Forelimb muscle (tissue), 1 donor: ENCODE measurements at regions not wholly inside any gene's neighbourhood (a gene's known extent, or its start where the extent isn't known, plus 50 kb on each side); places are given as distances from the start of the nearest gene placed in this dataset.

Experiments
- DNase-seq: peaks from one replicate; pipeline ENCODE4 v3.0.0-alpha.2; 2013; ENCODE audit warnings: low read depth

DNA sequence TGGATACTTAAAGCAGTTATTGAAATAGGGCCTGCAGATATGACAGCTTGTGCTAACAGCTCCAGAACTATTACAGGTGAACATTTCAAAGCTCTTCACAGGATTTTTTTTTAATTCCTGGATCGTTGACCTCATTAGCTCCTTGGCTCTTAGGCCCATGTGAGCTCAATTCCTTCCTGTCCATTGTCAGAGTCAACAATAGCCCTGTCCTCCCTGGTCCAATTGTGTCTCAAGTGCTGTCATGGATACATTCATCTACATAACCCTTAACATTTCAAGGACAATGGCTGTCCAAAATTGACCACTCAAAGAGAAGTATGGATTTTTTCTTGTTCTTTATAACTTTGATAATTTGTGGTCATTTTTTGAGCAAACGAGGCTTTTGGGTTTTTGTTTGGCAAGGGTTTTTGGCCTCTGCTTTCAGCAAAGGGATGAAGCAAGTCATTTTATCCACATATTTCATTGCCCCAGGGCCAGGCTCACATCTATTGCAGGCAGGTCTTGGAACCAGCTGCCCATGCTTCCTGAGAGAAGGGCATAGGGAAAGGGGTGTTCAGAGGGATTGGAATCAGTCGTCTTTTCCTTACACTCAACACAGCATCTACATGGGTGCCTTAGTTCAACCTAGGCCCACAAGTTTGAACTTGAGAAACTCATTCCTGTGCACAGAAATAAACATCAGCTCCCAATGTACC lies 282.1 kb downstream of the TPBG start:
- DNase-seq: no peak

DNA sequence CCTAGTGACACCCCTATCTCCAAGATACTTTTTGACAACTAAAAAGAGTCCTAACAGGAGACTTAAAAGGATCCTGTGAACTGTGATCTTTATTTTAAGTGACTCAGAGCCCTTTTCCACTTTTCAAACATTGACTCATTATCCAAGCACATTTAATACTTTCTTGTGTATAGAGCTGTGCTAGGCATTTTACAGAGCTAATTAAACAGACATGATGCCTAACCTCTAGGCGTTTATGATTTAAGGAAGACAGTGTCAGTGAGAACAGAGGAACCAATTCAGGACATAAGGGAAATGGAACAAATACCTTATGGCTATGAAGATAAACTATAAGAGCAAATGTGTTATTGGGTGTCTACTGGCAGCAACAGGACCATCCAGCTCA lies 282.6 kb downstream of the TPBG start:
- DNase-seq: no peak

DNA sequence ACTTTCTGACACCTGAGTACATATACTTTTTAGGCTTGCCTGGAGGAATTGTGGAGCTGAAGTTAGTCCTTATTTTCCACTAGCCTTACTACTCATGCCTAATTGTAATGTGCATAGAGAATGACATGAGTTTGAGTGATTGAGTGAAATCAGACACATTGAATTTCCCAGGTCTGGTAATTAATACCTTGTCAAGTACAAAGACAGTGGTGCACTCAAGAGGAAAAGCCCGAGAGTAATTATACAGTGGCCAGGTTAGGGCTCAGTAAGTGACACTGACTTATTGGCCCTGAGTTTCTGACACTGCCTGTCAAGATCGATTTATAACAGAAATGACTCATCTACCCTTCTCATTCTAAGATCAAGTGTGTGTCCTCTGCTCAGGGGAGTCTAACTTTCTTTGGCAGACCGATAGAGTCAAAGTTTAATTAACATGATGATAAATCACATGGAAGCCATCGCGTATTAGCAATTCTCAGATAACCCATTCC lies 288.3 kb downstream of the TPBG start:
- DNase-seq: no peak

DNA sequence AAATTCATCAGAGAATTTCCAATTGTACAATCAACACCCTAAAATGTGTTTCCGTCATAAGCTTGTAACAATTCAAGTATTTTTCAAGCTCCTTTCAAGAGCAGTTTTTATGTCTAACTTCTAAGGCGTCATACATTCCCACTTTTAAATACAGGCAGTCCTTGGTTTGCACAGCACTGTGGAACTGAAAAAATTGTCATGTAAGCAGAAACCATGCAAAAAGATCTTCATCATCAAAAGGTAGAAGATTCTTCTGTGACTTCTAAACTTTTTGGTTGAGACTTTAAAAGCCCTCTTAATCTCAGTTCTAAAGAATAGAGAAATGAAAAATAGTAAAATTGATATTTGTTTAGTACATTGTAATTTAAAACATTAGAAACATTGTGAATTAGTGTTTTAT lies 315.6 kb downstream of the TPBG start:
- no peak for DNase-seq

DNA sequence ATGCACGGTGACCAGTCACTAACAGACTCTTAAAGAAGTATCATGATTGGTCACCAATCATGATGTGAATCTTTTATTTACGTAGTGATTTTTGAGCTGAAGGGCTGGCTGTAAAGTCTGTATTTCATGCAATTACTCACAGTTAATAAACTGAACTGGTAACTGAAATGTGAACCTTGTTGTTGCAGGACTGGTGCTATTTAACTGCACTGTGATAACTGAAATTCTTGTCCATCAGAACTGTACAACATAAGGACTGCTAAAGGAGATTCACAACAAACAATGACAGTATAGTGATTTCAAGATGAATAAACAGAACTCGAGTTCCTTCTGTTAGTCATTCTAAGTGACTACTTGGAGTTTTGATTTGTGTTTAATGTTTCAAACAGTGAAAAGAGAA lies 316.6 kb downstream of the TPBG start:
- no peak for DNase-seq

DNA sequence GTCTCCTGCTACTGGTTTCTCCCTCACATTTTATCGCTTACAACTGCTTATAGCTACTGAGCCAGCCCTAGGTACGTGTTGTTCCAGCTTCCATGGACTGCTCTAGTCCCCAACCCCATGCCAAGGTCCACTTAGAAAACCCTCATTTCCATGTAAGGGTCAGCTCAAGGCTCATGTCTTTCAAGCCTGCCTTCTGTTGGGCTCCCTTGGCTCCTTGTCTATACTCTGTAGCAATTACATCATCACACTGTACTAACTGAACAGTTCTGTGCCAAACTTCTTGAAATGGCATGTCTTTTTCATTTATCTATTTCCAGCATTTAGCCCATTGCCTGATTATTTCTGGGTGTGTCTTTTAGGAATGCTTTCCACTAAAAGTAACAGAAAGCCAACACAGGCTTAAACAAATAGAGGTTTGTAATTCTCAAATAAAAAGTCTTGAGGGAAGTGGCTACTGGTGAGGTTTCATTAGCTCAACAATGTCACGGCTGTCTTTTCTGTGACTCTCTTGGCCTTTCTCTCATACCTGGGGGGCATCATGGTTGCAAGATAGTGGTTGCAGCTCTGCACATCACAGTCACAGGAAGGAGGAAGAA lies 317.6 kb downstream of the TPBG start:
- no peak for DNase-seq

DNA sequence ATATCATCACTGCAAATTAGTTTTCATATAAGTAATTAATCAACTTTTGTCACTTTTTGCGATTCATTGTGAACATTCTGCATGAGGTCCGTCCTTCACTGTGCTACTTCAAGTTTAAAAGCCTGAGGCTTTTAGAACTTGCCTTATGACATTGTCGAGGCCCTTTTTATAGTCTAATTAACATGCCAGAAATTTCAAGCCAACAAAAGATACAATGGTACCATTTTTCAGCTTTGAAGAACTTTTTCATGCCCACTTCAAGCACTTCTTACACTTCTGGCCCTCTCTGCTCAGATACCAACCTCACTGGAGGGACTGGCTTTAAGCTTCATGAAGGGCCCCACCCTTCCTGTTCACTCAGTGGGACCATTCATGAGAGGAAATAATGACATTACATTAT lies 323.1 kb downstream of the TPBG start:
- DNase-seq: no peak

DNA sequence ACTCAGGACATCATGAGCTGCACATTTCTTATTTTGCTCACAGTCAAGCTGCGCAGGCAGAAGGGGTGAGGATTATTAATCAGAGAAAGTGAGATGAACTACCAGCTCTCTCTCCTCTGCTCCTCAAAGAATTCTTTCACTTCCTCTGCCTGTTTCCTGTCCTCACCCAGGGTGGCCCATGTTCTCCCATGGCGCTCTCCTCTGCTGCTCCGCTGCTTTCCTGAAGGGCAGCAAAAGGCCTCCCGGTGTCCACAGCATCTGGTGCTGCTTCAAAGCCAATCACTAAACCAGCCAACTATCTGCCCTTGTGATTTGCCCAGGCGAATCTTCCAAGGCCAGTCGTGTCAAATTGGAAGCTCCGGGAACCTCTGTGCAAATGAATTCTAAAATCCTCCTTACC lies 324.2 kb downstream of the TPBG start:
- no peak for DNase-seq

DNA sequence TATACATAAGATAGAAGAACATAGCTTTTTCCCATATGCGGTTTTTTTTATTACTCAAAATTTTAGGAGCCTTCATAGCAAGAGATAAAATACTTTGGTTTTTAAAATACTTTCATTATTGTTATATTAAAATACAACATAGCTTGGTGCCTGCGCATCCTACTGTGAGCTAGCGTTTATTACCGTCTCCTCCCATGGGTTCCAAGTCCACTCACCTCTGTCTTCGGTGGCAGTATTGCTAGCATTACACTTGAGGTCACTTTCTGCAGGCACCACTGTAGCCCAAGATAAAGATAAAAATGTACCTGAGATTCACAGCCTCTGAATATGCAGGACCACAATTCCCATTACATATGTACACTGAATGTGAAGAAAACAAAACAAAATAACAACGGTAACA lies 326.7 kb downstream of the TPBG start:
- DNase-seq: no peak

DNA sequence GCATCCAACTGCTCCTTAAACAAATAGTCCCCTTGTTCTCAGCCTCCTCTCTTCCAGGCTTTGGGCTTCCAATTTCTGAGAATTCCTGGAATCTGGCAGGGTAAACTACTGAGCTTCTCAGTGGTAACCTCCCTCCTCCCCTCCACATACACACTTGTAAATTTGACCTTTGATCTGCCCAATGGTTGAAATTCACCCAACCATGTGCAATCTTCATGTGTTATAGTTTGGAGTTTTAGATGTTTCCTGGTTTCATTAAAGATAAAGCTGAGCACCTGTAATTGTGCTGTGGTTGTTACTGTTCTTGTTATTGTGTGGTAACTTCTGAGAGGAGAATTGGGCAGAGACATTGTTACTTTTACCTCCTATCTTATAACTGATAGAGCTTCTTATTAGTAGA lies 328.4 kb downstream of the TPBG start:
- no peak for DNase-seq

DNA sequence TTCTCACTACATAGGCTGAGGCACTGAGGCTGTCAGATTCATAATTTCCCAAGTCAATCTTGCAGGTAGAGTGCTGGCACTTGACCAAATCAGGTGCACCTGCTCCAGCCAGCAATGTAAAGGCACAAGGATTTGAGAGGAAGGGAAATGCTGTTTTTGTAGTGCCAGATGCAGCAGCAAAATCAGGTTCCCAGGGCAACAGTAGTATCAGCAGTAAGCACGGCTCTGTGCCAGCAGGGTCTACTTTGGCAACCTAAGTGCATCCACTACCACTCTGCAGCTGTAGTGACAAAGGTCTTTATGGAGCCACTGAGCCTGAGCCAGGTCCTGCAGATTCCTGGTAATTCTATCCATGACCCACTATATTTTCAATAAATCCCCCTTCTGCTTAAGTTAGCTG lies 329.5 kb downstream of the TPBG start:
- no peak for DNase-seq

DNA sequence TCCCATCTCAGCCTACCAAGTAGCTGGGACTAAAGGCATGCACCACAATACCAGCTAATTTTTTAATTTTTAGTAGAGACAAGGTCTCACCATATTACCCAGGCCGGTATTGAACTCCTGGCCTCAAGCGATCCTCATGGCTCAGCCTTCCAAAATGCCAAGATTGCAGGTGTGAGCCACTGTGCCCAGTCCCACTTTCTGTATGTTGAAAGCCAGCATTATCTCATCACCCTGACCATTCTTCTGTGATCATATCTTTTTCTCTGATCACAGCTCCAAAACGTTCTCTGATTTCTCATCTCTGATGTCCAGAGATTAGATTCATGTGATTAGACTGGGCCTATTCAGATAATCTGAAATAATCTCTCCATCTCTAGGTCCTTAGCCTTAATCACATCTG lies 337.7 kb downstream of the TPBG start:
- no peak for DNase-seq

DNA sequence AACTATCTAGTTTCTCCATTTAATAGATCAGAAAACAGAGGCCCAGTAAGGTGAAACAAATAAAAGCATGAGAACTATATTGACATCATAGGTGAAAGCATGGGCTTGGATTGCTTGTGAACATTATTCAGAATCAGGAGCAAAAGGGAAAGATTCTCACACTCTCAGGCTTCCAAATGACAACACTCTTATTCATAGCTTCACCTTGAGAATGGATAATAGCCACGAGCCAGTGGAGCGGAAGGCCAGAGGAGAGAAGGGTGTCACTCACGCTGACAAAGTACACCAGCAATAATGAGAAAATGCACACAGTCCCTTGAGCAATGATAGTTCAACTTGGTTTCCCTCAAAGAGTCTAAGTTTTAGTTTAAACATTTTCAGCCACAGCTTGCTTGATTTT lies 339.0 kb downstream of the TPBG start:
- no peak for DNase-seq

DNA sequence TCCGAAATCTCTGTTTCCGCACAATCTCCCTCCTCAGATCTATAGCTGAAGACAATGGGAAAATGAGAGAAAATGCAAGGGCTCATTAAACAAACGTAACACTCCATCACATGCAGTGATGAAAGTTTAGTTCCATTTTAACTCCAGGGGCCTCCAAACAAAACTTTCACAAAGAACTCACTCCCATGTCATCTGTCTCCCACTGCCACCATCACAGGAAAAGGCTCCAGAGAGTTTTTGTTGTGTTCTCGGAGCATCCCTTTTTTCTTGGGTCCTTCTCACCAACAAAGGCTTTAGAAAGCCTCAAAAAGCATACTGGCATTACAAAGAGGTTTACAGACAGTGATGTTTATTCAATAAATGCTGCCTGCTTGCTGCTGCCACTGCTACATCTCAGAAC lies 339.6 kb downstream of the TPBG start:
- no peak for DNase-seq

DNA sequence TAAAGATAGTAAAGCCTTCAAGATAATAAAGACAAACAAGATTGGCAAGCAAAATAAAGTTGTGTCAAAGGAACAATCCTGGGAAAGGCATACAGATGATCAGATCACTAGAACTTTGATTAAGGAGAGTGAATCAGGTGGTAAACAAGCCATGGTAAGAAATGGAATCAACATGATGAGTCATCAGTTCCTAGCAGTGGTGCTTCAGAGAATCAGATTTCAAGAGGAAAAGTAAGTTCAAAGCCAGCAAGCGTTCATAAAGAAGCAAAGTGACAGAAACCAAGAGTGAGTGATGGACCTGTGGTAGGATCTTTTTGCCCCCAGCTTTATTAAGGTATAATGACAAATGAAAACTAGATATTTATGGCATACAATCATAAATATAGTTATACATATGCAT lies 340.4 kb downstream of the TPBG start:
- no peak for DNase-seq

DNA sequence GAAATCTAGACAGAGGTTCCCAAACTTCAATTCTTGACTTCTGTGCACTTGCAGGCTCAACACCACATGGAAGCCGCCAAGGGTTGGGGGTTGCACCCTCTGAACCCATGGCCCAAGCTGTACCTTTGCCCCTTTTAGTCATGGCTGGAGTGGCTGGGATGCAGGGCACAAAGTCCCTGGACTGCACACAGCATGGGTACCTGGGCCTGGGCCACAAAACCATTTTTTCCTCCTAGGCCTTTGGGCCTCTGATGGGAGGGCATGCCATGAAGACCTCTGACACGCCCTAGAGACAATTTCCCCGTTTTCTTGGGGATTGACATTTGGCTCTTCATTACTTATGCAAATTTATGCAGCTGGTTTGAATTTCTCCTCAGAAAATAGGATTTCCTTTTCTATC lies 342.0 kb downstream of the TPBG start:
- no peak for DNase-seq

DNA sequence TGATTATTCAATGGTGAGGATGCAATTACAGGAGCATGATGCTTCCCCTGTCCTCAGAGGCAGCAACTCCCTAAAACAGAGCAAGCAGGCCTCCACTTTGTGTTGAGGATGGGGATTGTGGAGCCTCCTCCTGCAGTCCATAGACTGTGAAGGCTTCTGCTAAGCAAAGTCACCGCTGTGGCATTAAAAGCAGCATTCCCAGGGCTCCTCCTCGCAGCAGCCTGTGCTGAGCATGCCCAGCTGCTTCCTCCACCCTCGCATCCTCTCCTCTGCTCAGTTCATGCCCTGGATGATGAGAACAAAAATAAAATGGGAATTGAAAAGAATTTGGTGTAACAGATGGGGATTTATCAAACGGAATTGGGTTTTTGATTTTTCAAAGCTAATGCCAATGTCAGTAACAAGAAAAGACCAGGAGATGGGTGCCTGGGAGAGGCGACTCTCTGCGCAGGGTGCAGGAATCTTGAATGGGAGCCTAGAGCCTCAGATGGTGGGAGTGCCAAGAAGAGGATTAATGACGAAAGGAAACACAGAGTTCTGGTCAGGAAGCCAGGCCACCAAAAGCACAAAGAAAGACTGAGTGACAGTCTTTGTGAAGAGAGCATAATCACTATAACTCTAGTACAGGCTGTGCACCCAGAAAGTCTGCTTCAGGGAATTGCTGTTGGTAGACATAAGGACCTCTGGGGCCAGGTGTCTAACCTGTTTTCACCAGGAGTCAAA lies 347.6 kb downstream of the TPBG start:
- no peak for DNase-seq

DNA sequence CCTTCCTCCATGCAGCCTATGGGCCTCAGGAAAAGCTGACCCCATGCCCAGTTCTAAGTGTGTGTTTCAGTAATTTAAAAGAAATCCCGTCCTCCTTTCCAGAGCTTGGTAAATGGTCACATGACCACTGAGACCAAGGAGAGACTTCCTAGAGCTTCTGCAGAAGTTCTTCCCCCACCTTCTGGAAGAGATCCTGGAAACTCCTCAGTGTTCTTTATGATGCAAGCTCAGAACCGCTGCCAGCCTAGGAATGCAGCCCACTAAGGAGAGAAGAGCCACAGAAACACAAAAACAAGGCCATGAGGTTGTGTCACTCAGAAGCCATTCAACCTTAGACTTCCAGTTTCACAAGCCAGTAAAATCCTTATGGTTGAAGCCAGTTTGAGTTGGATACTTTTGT lies 348.4 kb downstream of the TPBG start:
- DNase-seq: peak; percentile 6

DNA sequence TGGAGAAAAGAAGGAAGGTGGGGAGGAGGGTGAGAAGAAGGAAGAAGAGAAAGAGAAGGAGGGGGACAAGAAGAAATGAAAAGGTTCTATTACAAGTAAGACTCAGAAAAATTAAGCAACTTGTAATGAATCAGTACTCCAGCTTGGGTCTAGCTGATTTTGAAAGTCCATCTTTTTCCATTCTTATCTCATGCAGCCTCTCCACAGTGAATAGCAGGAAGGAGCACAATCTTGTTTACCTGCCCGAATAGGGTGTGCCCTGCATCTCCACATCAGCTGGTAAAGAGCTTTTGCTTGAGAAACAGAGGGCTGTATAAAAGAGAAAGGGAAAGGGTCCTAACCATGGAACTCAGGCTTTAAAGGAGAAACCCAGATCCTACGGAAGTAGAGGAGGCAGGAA lies 348.8 kb downstream of the TPBG start:
- DNase-seq: no peak

DNA sequence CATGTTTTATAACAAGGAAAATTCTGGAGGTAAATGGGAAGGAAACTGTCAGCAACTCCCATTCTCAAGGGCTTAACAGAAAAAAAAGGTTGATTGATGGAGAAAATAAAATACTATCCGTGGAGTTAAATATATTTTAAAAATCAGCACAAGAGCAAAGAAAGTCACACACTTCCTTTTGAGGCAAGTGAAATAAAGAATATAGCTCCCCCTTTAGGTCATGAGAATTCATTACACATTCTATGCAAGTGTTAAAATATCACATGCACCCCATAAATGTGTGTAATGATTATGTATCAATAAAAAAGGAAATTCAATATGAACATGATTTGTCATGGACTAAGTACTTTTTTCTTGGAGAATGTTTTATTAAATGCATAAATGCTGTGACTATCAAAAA lies 349.2 kb downstream of the TPBG start:
- DNase-seq: no peak

DNA sequence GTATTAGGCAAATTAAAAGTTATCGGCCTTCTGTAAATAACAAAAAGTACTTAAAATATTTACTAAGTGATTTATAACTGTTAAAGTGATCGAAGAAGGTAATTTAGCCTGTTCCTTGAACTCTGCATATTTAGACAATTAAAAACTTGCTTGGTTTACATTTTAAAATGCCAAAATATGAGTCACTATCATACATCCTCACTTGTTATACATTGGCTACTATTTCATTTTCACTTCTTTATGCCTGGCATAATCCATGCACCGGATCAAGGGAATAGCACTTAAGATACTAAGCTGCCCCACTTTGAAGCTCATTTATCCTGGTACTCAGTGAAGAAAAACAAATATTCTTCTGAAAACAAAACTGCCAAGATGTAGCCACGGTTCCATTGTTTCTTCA lies 344.6 kb downstream of the UBE3D start:
- no peak for DNase-seq

DNA sequence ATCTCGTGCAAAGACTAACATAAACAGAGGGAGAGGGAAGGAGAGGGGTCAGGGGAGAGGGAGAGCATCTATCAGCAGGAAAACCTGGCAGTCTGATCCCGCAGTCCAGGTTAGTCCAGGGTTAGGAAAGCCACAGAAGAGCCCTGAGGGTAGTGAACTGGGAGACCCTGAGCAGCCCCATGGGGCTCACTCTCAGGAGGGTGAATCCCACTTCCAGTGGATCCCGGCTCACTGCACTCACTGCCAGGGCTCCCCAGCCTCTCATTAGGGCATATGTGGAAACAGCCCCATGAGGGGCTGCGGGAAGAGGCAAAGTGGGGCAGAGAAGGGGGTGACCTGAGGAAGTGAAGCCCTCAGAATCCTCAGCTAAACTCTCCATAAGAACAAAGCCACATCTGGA lies 329.9 kb downstream of the UBE3D start:
- no peak for DNase-seq

DNA sequence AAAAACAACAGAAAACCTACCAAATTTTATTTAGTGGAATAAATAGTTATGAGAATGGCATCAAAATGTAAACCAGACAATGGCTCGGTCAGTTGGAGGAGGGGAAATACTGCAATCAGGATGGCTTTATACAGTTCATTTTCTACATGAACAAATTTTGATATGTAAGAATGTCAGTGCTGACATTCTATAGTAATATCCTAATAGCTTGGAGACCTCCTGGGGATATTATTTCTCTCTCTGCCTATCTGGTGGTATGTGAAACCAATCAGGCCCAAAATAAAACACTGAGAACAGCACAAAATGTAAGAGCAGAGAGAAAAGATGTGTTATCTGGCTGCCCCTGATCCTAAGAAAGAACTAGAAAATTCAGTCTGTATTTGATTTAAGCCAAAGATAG lies 327.7 kb downstream of the UBE3D start:
- no peak for DNase-seq
